HG03469 (cell line): ENCODE measurements at regions not wholly inside any gene's neighbourhood (a gene's known extent, or its start where the extent isn't known, plus 50 kb on each side); places are given as distances from the start of the nearest gene placed in this dataset.

Experiments used
- ATAC-seq: cut with Tn5 transposase; IDR thresholded peaks from one replicate; pipeline ENCODE4 v1.9.1; 2021; ENCODE audit warnings: mild to moderate bottlenecking, moderate library complexity, moderate number of reproducible peaks; ENCODE audit not compliant: unreplicated experiment

DNA sequence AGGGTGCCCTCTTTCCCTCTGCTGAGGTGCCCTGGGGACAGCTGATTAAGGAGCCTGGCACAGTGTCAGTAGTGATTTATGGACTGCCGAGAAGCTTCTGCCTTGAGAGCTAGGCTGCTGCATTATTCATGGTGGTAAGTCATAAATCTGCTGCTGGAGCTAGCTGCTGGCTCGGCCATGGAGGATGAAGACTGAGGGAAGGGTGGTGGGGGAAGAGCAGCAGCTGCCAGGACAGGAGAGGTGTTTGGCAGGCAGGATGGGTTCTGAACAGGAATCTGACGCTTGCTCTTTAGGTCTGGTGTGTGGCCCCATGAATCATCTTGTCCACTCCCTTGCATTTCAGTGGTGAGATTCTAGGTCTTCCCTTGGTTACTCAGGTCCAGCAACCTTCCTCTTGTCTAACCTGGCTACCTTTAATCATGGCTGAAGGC is 296.3 kb downstream of the DYSF start:
- ATAC-seq = no peak

DNA sequence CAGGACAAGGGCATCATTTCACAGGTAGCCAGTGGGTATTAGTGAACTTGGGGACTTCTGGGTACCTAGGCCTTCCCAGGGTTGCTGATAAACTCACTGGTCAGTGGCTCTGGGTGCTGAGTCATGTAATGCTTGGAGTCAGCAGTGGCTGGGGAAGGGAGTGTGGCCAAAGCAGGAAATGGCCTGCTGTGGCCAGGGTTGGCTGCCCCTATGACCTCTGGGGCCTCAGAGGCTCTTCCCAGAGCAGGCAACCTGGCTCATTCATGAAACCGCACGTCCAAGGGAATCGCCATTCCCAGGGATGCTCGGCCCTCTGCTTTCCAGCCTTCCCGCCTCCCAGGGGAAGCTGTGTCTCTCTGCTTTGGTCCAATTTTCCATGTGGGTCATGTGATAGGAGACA is 294.9 kb downstream of the DYSF start:
- ATAC-seq = no peak

GRCh38 chr2:71747559-71747958 is 294.2 kb downstream of the DYSF start:
- ATAC-seq = no peak

DNA sequence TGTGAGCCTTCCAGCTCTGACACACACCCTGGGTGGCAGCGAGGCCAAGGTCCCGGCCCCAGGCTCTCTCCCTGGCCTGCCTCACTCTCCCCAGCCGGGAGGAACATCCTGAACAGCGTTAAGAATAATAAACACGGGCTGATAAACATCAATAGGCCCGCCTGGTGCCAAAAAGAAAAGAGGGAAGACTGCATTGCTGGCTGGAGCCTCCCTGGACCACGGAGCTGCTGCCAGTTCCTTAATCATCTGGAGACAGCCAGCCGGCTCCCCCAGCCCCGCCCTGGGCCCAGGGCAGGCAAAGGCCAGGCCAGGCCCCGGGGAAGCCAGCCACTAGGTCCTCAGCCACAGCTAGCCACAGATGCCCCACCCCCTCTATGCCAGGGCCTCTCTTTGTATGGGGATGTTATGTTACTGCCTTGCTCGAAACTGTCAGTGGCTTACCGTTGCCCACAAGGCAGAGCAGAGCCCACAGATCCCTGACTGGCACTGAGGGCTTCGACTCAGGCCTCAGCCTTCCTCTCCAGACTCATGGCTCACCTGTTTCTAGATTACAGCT is 293.7 kb downstream of the DYSF start:
- no peak for ATAC-seq

- no peak for ATAC-seq
Observed at GRCh38 chr2:71744781-71745180, 291.4 kb downstream of the DYSF start.

GRCh38 chr2:71743995-71744675 is 290.8 kb downstream of the DYSF start:
- ATAC-seq = no peak

DNA sequence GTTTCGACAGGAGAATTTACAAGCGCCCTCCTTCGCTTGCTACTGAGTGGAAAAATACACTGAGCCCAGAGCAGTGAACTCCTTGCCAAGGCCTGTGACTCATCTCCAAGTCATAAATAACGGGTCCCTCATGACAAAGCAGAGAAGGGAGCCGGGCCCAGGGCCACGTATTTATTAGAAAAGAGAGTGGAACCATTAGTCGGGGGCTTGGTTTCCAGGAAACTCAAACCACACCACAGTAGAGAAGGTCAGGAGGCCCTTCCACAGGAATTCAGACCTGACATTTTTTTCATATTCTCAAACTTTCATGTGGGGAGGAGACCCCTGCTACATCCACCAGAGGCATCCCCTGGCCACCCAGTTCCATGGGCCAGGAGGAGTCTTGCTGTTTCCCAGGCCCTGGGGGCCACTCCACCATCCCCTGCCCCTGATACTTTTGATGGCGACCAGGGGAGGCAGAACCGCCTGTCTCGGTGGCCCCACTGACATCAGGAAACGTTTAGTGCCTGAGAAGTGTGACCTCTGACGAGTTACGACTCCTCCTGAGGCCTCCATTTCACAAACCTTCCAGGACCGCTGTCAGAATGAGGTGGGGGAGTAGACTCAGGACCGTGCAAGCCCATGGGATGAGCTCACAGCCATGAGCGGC is 289.7 kb downstream of the DYSF start:
- ATAC-seq = no peak

- no peak for ATAC-seq
Observed at GRCh38 chr2:71736986-71737385, 283.6 kb downstream of the DYSF start.

GRCh38 chr2:71736091-71736861 is 282.9 kb downstream of the DYSF start:
- no peak for ATAC-seq
